MV-4-11 (cell line): ENCODE measurements at regions not wholly inside any gene's neighbourhood (a gene's known extent, or its start where the extent isn't known, plus 50 kb on each side); places are given as distances from the start of the nearest gene placed in this dataset.
"Not testable (repeated sequence)": the region's sequence is repeated elsewhere in the genome, so short reads cannot be mapped to it uniquely, and the experiment has no call there.

ENCODE experiments used
- DNase-seq: peaks from one replicate; lab custom pipeline; 2025; lab: John Stamatoyannopoulos, UW

GRCh38 chrX:127782904-127783303, 269.3 kb downstream of the ACTRT1 start:
- no peak for DNase-seq

DNA sequence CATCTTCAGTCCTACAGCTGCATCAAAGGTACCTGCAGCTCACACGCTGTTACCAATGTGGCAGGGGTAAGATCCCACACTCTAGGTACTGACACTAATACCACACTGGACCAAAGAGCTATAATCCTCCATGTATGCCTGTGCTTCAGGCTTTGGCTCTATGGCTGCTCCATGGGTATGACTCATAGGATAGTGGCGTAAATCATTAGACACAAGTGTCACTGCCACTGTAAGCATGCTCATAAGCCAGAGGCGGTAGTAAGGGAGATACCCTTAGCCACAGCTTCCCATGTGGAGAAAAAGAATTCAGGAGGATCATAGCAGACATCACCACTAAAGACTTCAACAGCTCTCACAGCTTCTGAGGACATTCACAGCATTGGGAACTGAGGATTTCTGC, 287.5 kb downstream of the ACTRT1 start:
- DNase-seq: peak; percentile 1

DNA sequence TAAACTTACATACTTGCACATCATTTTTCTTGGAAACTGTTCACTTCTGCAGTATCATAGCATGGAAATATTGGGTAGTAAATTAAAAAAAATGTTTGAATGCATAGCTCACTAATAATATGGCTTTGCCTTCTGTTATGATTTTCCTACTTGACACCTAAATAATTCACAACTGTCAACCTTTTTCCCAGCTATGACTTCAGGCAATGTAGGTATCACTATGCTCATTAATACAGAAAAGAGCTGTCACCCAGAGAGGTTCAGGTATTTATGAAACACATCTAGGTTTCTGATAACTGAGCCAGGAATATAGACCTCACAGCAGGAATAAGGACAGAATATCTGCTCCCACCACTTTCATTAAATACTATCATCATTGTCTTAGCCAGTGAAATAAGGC, 289.5 kb downstream of the ACTRT1 start:
- no peak for DNase-seq

GRCh38 chrX:127732709-127733108, 319.5 kb downstream of the ACTRT1 start:
- no peak for DNase-seq

DNA sequence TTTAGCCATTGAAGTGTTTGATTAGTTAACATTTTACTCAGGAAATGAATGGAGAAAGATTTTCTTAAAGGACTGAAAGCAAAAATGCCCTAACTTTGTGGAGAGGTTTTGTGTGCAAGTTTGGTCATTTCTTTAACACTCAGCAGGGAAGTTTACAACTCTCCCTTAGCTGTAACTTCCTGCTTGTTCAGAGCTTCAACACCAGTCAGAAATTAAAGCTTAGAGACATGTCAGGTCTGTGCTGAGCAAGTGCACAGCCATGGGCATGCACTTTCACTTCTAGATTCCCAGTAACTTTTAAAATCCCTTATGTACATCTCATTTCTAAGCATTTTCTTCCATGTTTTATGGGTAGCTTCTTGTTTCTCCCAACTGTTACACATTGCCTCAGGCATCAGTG, 326.0 kb downstream of the ACTRT1 start:
- peak; percentile 32 for DNase-seq

DNA sequence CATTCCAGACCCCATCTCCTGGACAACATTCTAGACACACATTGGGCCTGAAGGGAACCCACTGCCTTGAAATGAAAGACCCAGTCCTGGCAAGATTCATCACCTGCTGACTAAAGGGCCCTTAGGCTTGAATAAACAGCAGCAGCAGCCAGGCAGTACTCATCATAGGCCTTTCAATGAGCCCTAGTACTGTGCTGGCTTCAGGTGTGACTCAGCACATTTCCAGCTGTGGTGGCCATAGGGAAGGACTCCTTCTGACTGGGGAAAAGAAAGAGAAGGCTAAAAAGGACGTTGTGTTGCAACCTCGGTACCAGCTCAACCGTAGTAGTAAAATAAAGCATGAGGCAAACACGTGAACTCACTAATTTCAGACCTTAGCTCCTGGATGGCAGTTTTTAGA, 344.0 kb downstream of the ACTRT1 start:
- DNase-seq: peak; percentile 16

DNA sequence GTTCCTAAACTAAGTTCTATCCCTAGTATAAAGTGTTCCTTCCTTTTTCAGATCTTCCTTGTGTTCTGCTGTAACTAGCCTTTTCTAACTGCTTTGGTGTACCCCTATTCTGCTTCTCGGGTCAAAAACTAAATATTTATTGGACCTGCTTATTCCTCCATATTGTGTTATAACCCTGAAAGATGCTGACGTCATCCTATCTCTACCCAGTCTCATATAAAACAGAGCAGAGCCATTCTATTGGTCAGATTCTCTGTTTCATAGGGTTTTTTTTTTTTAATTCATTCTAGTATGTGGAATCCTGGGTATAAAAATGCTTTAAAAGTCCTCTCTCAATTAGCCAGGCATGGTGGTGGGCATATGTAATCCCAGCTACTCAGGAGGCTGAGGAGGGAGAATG, 349.7 kb downstream of the ACTRT1 start:
- no peak for DNase-seq

DNA sequence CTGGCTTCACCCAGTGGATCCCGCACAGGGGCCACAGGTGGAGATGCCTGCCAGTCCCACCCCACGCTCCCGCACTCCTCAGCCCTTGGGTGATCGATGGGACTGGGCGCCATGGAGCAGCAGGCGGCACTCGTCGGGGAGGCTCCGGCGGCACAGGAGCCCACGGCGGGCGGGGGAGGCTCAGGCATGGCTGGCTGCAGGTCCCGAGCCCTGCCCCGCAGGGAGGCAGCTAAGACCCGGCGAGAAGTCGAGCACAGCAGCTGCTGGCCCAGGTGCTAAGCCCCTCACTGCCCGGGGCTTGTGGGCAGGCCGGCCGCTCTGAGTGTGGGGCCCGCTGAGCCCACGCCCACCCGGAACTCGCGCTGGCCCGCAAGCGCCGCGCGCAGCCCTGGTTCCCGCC, 389.3 kb downstream of the ACTRT1 start:
- DNase-seq: not testable (repeated sequence)

DNA sequence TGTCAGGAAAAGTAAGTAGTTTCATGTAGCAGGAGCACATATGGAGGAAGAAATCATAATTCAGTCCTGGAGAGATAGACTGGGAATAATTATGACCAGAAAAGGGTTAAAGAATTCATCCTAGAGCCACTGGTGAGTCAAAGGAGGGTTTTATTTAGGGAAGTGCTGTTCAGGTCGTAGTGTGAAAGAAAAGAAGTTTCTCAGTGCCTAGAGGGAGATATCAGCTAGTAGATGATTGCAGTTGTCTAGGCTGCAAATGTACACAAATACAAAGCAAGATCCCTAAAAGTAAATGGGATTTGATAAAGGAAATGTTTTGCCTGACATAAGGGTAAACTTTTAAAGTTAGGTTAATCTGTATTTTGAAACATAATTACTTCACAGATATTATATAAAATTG, 403.2 kb downstream of the ACTRT1 start:
- no peak for DNase-seq

- DNase-seq: no peak
Observed at GRCh38 chrX:127621780-127622179, 430.4 kb downstream of the ACTRT1 start.

DNA sequence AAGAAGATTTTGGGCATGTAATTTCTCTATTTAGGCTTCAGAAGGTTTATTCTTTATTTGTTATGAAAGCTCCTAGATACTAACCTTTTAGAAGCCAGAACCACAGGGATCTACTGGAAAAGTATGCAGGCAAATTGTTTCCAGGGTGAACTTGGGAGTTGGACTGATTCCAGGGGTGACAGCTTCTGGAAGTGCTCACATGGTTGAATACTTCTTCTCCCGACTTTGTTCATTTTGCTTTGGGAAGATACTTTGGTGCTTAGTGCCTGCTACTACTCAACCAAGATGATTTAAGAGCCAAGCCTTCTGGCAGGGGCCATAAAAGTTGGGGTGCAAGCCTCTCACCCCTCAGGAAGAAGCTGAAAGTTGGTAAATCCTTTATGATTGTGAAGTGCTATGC, 445.6 kb downstream of the ACTRT1 start:
- no peak for DNase-seq

GRCh38 chrX:127596882-127597281, 455.3 kb downstream of the ACTRT1 start:
- no peak for DNase-seq

GRCh38 chrX:127578395-127578794, 473.8 kb downstream of the ACTRT1 start:
- DNase-seq: no peak

- no peak for DNase-seq
Observed at GRCh38 chrX:127577884-127578283, 474.3 kb downstream of the ACTRT1 start.

DNA sequence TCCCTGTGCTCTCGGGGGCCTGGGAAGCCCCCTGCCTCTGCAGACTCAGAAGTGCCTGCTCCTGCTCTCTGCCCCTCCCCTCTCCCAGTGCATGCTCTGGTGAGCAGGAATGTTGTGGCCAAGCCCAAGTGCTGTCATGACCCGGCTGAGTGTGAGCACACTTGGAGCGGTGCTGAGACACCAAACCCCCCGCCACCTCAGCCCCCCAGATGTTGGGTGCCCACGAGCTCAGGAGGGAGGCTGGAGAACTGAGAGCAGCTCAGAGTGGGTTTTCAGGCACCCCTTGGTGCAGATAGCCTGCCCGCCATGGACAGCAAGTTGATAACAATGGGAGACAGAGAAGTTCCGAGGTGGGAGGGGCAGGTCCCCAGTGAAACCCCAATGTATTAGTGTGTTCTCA, 477.4 kb downstream of the ACTRT1 start:
- DNase-seq: no peak

DNA sequence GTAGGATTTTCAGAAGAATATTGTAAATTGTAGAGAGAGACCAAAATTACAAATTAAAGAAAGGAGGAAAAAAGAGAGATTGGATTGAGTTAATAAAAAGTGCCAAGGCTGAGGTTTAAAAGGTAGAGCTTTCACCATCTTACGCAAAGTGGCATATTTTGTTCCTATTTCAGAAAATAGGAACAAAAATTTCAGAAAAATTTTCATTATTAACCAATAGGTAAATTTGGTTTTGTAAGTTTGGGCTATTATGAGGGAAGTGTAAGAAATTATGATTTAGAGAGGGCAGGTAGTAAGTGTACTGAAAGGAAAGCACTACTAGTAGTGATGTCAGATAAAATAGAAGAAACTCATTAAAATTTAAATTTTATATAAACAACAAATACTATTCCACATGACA, 479.7 kb downstream of the ACTRT1 start:
- no peak for DNase-seq

GRCh38 chrX:127571834-127572233, 480.4 kb downstream of the ACTRT1 start:
- peak; percentile 81 for DNase-seq

DNA sequence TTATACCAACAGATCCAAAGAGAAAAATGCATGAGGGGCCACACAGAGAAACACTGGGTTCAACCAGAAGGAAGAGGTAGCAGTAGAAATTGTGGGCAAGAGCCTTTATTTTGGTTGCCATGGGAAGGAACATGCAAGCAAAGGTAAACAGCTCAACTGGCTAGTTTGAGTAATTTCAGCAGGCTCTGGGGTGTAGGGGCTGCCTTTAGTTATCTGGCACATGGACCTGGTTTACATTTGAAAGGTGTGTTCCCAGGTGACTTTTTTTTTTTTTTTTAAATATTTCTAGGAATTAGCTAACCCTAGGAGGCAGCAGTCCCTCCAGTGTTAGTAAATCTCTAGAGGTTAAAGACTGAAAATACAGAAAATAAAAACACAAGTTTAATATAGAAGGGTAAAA, 481.9 kb downstream of the ACTRT1 start:
- no peak for DNase-seq

- DNase-seq: peak; percentile 10
Observed at GRCh38 chrX:127568691-127569090, 483.5 kb downstream of the ACTRT1 start.

- no peak for DNase-seq
Observed at GRCh38 chrX:127558811-127559210, 493.4 kb downstream of the ACTRT1 start.

GRCh38 chrX:127552571-127552970, 499.6 kb downstream of the ACTRT1 start:
- no peak for DNase-seq

GRCh38 chrX:127519323-127519722, 532.9 kb downstream of the ACTRT1 start:
- DNase-seq: no peak

GRCh38 chrX:127490000-127490399, 562.2 kb downstream of the ACTRT1 start:
- no peak for DNase-seq

- DNase-seq: no peak
Observed at GRCh38 chrX:127466211-127466610, 586.0 kb downstream of the ACTRT1 start.

GRCh38 chrX:127459790-127460189, 592.4 kb downstream of the ACTRT1 start:
- DNase-seq: no peak
